ENCODE measurements at regions not wholly inside any gene's neighbourhood (a gene's known extent, or its start where the extent isn't known, plus 50 kb on each side); places are given as distances from the start of the nearest gene placed in this dataset.

DNA sequence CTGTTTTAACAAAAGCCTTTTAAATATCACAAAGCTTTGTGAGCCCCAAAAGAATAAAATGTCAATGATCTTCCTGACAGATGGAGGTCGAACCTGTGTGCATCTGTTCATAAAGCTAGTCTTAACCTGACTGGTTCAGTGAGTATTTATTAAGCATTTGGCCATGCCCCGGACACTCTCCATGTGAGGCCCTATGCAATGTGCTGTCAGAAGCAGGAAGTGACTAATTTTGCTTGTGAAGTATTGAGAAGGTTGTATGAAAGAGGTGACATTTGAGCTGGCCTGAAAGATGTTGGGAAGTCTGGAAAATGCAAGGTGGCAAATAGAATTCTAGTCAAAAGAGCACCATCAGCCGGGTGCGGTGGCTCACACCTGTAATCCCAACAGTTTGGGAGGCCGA, 171.4 kb downstream of the MSL3 start:
- TF ChIP-seq, protein P1, sequence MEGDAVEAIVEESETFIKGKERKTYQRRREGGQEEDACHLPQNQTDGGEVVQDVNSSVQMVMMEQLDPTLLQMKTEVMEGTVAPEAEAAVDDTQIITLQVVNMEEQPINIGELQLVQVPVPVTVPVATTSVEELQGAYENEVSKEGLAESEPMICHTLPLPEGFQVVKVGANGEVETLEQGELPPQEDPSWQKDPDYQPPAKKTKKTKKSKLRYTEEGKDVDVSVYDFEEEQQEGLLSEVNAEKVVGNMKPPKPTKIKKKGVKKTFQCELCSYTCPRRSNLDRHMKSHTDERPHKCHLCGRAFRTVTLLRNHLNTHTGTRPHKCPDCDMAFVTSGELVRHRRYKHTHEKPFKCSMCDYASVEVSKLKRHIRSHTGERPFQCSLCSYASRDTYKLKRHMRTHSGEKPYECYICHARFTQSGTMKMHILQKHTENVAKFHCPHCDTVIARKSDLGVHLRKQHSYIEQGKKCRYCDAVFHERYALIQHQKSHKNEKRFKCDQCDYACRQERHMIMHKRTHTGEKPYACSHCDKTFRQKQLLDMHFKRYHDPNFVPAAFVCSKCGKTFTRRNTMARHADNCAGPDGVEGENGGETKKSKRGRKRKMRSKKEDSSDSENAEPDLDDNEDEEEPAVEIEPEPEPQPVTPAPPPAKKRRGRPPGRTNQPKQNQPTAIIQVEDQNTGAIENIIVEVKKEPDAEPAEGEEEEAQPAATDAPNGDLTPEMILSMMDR (IDR thresholded peaks at IDR 0.05; ENCODE audit: low read depth, low read length, missing input control) = no peak
- TF ChIP-seq REST (IDR thresholded peaks at IDR 0.05) = no peak
- no peak for TF ChIP-seq GABPA (IDR thresholded peaks at IDR 0.05 in 1 of 2, conservative IDR thresholded peaks at IDR 0.05 in 1 of 2)
- TF ChIP-seq RXRA (IDR thresholded peaks at IDR 0.05) = no peak
- TF ChIP-seq MAX (IDR thresholded peaks at IDR 0.05) = no peak
- no peak for TF ChIP-seq YY1 (IDR thresholded peaks at IDR 0.05)
- no peak for TF ChIP-seq RAD21 (IDR thresholded peaks at IDR 0.05)
- no peak for TF ChIP-seq ATF3 (IDR thresholded peaks at IDR 0.05)
- no peak for TF ChIP-seq HNF4G (IDR thresholded peaks at IDR 0.05)
- TF ChIP-seq TAF1 (conservative IDR thresholded peaks at IDR 0.05) = no peak
- TF ChIP-seq SP1 (IDR thresholded peaks at IDR 0.05) = no peak
- TF ChIP-seq, protein P2, sequence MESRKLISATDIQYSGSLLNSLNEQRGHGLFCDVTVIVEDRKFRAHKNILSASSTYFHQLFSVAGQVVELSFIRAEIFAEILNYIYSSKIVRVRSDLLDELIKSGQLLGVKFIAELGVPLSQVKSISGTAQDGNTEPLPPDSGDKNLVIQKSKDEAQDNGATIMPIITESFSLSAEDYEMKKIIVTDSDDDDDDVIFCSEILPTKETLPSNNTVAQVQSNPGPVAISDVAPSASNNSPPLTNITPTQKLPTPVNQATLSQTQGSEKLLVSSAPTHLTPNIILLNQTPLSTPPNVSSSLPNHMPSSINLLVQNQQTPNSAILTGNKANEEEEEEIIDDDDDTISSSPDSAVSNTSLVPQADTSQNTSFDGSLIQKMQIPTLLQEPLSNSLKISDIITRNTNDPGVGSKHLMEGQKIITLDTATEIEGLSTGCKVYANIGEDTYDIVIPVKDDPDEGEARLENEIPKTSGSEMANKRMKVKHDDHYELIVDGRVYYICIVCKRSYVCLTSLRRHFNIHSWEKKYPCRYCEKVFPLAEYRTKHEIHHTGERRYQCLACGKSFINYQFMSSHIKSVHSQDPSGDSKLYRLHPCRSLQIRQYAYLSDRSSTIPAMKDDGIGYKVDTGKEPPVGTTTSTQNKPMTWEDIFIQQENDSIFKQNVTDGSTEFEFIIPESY (IDR thresholded peaks at IDR 0.05) = no peak
- TF ChIP-seq NR2F2 (IDR thresholded peaks at IDR 0.05) = no peak
- TF ChIP-seq EGR1 (IDR thresholded peaks at IDR 0.05; ENCODE audit: low read depth in 2 of 2) = no peak
